ENCODE measurements at regions not wholly inside any gene's neighbourhood (a gene's known extent, or its start where the extent isn't known, plus 50 kb on each side); places are given as distances from the start of the nearest gene placed in this dataset.
A peak's percentile ranks its signal among the peaks of the same experiment; 100 is the strongest.

- no peaks in the 10 kb centered on the region for H3K27me3 Mint-ChIP-seq
- H3K4me1 Mint-ChIP-seq: no peaks in the 10 kb centered on the region
- H3K4me3 Mint-ChIP-seq: no peak overlapping the region
- H3K36me3 Mint-ChIP-seq (ENCODE audit: low read depth): peaks cover under 1% of the 10 kb centered on the region
- CTCF ChIA-PET: no interaction called here
- POLR2A ChIA-PET: no interaction called here
- DNase-seq: no peak
- H3K9me3 Mint-ChIP-seq: no peaks in the 10 kb centered on the region
- H3K27ac Mint-ChIP-seq: no peak overlapping the region
These were observed 222.0 kb upstream of the STK26 start for GRCh38 chrX:131801066-131801465.

GRCh38 chrX:131801911-131802310 lies 221.2 kb upstream of the STK26 start:
- CTCF ChIA-PET: no interaction called here
- no peak overlapping the region for H3K4me3 Mint-ChIP-seq
- POLR2A ChIA-PET: no interaction called here

GRCh38 chrX:131802836-131803626 lies 220.1 kb upstream of the STK26 start:
- H3K9me3 Mint-ChIP-seq: no peaks in the 10 kb centered on the region
- H3K27me3 Mint-ChIP-seq: no peaks in the 10 kb centered on the region
- no peak overlapping the region for H3K27ac Mint-ChIP-seq
- peak; percentile 31 for DNase-seq
- ChIA-PET POLR2A (no interaction called here), CTCF (interaction anchor here (0.9 to 1.0 kb wide), 2 partner anchors 10 to 24 kb away, joined by 3 to 4 read pairs; no protein-coding TSS in a partner anchor)
- H3K36me3 Mint-ChIP-seq (ENCODE audit: low read depth): no peaks in the 10 kb centered on the region
- H3K4me1 Mint-ChIP-seq: no peaks in the 10 kb centered on the region
- H3K4me3 Mint-ChIP-seq: no peak overlapping the region

More at GRCh38 chrX:131801911-131802310, 221.2 kb upstream of the STK26 start:
- no peak for DNase-seq
- Mint-ChIP-seq H3K36me3 (ENCODE audit: low read depth) (no peaks in the 10 kb centered on the region), H3K4me1 (no peaks in the 10 kb centered on the region), H3K9me3 (no peaks in the 10 kb centered on the region), H3K27me3 (no peaks in the 10 kb centered on the region), H3K27ac (no peak overlapping the region)

- no peaks in the 10 kb centered on the region for H3K27me3 Mint-ChIP-seq
- H3K27ac Mint-ChIP-seq: peak overlapping the region; percentile 91
- DNase-seq: peak; percentile 80
- no peaks in the 10 kb centered on the region for H3K9me3 Mint-ChIP-seq
- H3K36me3 Mint-ChIP-seq (ENCODE audit: low read depth): peaks cover 7% of the 10 kb centered on the region
- POLR2A ChIA-PET: interaction anchor here (1.0 to 1.8 kb wide), 5 partner anchors 9 to 667 kb away, joined by 3 to 5 read pairs (median 4); partner anchors contain the start of gene RAP2C
- peak overlapping the region; percentile 71 for H3K4me3 Mint-ChIP-seq
- H3K4me1 Mint-ChIP-seq: peaks cover 34% of the 10 kb centered on the region
- CTCF ChIA-PET: interaction anchor here (0.8 to 2.2 kb wide), 3 partner anchors 10 to 406 kb away, joined by 3 to 9 read pairs (median 4); partner anchors contain the start of gene RAP2C
These were observed 210.0 kb upstream of the STK26 start for GRCh38 chrX:131812847-131813825.

- H3K36me3 Mint-ChIP-seq (ENCODE audit: low read depth): peaks cover 8% of the 10 kb centered on the region
- POLR2A ChIA-PET: interaction anchor here (0.6 to 1.4 kb wide), 4 partner anchors 10 to 207 kb away, joined by 3 to 7 read pairs (median 3); partner anchors contain the start of gene STK26
- peak overlapping the region; percentile 87 for H3K27ac Mint-ChIP-seq
- peaks cover 46% of the 10 kb centered on the region for H3K4me1 Mint-ChIP-seq
- CTCF ChIA-PET: interaction anchor here (2.7 kb wide), 1 partner anchor 11 kb away, joined by 9 read pairs; no protein-coding TSS in a partner anchor
- DNase-seq: peak; percentile 78
- no peaks in the 10 kb centered on the region for H3K9me3 Mint-ChIP-seq
- H3K27me3 Mint-ChIP-seq: no peaks in the 10 kb centered on the region
- H3K4me3 Mint-ChIP-seq: peak overlapping the region; percentile 73
These were observed 206.5 kb upstream of the STK26 start for GRCh38 chrX:131816551-131817136.

GRCh38 chrX:131818297-131818936 lies 204.7 kb upstream of the STK26 start:
- CTCF ChIA-PET: interaction anchor here (0.9 to 1.7 kb wide), 2 partner anchors 8 to 10 kb away, joined by 3 to 7 read pairs; no protein-coding TSS in a partner anchor
- POLR2A ChIA-PET: no interaction called here
- H3K4me1 Mint-ChIP-seq: peaks cover 47% of the 10 kb centered on the region
- peak overlapping the region; percentile 54 for H3K27ac Mint-ChIP-seq
- no peaks in the 10 kb centered on the region for H3K27me3 Mint-ChIP-seq
- H3K9me3 Mint-ChIP-seq: no peaks in the 10 kb centered on the region
- no peak for DNase-seq
- H3K36me3 Mint-ChIP-seq (ENCODE audit: low read depth): peaks cover 14% of the 10 kb centered on the region
- peak overlapping the region; percentile 21 for H3K4me3 Mint-ChIP-seq

- no peak overlapping the region for H3K4me3 Mint-ChIP-seq
- H3K27me3 Mint-ChIP-seq: no peaks in the 10 kb centered on the region
- ChIA-PET POLR2A (interaction anchor here (1.7 kb wide), 1 partner anchor 9 kb away, joined by 4 read pairs; no protein-coding TSS in a partner anchor), CTCF (no interaction called here)
- no peak for DNase-seq
- peaks cover 44% of the 10 kb centered on the region for H3K4me1 Mint-ChIP-seq
- no peaks in the 10 kb centered on the region for H3K9me3 Mint-ChIP-seq
- H3K27ac Mint-ChIP-seq: peak overlapping the region; percentile 54
- peaks cover 12% of the 10 kb centered on the region for H3K36me3 Mint-ChIP-seq (ENCODE audit: low read depth)
These were observed 201.0 kb upstream of the STK26 start for GRCh38 chrX:131821945-131822622.

- no peak overlapping the region for H3K27ac Mint-ChIP-seq
These were observed 196.5 kb upstream of the STK26 start for GRCh38 chrX:131826572-131826971.

GRCh38 chrX:131827935-131828334 lies 195.2 kb upstream of the STK26 start:
- POLR2A ChIA-PET: interaction anchor here (0.5 to 1.8 kb wide), 8 partner anchors 11 to 661 kb away, joined by 3 to 8 read pairs (median 5); partner anchors contain the start of genes MBNL3, RAP2C and STK26

More at GRCh38 chrX:131826572-131826971, 196.5 kb upstream of the STK26 start:
- H3K4me3 Mint-ChIP-seq: no peak overlapping the region
- H3K4me1 Mint-ChIP-seq: peaks cover 52% of the 10 kb centered on the region
- no peaks in the 10 kb centered on the region for H3K9me3 Mint-ChIP-seq
- H3K36me3 Mint-ChIP-seq (ENCODE audit: low read depth): peaks cover 9% of the 10 kb centered on the region
- H3K27me3 Mint-ChIP-seq: no peaks in the 10 kb centered on the region
- ChIA-PET CTCF (interaction anchor here (0.7 to 3.7 kb wide), 6 partner anchors 8 to 799 kb away, joined by 3 to 15 read pairs (median 4); partner anchors contain the start of gene RAP2C), POLR2A (interaction anchor here (1.3 to 1.8 kb wide), 2 partner anchors 9 to 393 kb away, joined by 3 to 8 read pairs; partner anchors contain the start of gene RAP2C)
- no peak for DNase-seq

GRCh38 chrX:131828482-131828881 lies 194.6 kb upstream of the STK26 start:
- POLR2A ChIA-PET: interaction anchor here (0.5 to 1.8 kb wide), 8 partner anchors 11 to 660 kb away, joined by 3 to 8 read pairs (median 5); partner anchors contain the start of genes MBNL3, RAP2C and STK26
- DNase-seq: no peak
- Mint-ChIP-seq H3K27me3 (no peaks in the 10 kb centered on the region), H3K4me1 (peaks cover 50% of the 10 kb centered on the region), H3K4me3 (peak overlapping the region; percentile 79), H3K9me3 (no peaks in the 10 kb centered on the region), H3K27ac (peak overlapping the region; percentile 67), H3K36me3 (ENCODE audit: low read depth) (peaks cover 2% of the 10 kb centered on the region)
- CTCF ChIA-PET: interaction anchor here (0.7 to 3.7 kb wide), 21 partner anchors 9 to 803 kb away, joined by 3 to 15 read pairs (median 4); partner anchors contain the start of gene RAP2C

More at GRCh38 chrX:131827935-131828334, 195.2 kb upstream of the STK26 start:
- peak; percentile 67 for DNase-seq
- Mint-ChIP-seq H3K36me3 (ENCODE audit: low read depth) (peaks cover 2% of the 10 kb centered on the region), H3K4me3 (peak overlapping the region; percentile 79), H3K4me1 (peaks cover 51% of the 10 kb centered on the region), H3K27me3 (no peaks in the 10 kb centered on the region), H3K9me3 (no peaks in the 10 kb centered on the region), H3K27ac (peak overlapping the region; percentile 83)
- CTCF ChIA-PET: interaction anchor here (0.7 to 3.7 kb wide), 21 partner anchors 9 to 804 kb away, joined by 3 to 15 read pairs (median 4); partner anchors contain the start of gene RAP2C

Measured in activated CD4-positive, alpha-beta memory T cell treated with anti-CD3 and anti-CD28 coated beads, Interleukin-2, amount 10 ng/mL, durations not matched to agents 7 days and 5 days (primary cell).